B cell (primary cell): ENCODE measurements at regions not wholly inside any gene's neighbourhood (a gene's known extent, or its start where the extent isn't known, plus 50 kb on each side); places are given as distances from the start of the nearest gene placed in this dataset.

ENCODE experiments used
- ATAC-seq: fragments of 200-7000 bp; cut with Tn5 transposase; one replicate; pipeline ENCODE4 v1.10.0; 2021; ENCODE audit warnings: low read depth, mild to moderate bottlenecking, moderate number of reproducible peaks, moderate library complexity
- CTCF ChIA-PET: fragments of 350-600 bp; sonication (Branson Sonifier 250); formaldehyde crosslinking; loops from one replicate; lab custom pipeline; 2021; ENCODE audit warnings: antibody characterized with exemption, inconsistent platforms; lab: Charles Lee
- POLR2A ChIA-PET: fragments of 350-600 bp; sonication (Branson Sonifier 250); formaldehyde crosslinking; loops from one replicate; lab custom pipeline; 2021; ENCODE audit warnings: antibody characterized with exemption; lab: Charles Lee
- DNase-seq: peaks from one replicate; pipeline ENCODE4 v3.0.0; 2013
- H2AFZ ChIP-seq: 2 replicates; pipeline ENCODE4 v1.6.1; 2012; ENCODE audit warnings: mild to moderate bottlenecking, low read depth, low read length; ENCODE audit not compliant: insufficient read depth, poor library complexity, severe bottlenecking
- H3K27ac ChIP-seq, 2 donors: 1 replicate in 1 of 2; 2 replicates in 1 of 2; pipeline ENCODE4 v1.5.1; 2012 to 2013; ENCODE audit warnings: low read length in 2 of 2, mild to moderate bottlenecking in 2 of 2, moderate library complexity in 1 of 2
- H3K27me3 ChIP-seq, 4 experiments: fragments of 200-600 bp in 1 of 4; sonication (generic) in 1 of 4; replicated peaks in 1 of 4; 1 replicate in 2 of 4; 2 replicates in 2 of 4; pipeline versions ENCODE4 v1.6.1 to v1.7.0; 2013 to 2016; ENCODE audit warnings: low read length in 3 of 4, mild to moderate bottlenecking in 2 of 4, mixed read lengths in 1 of 4, moderate library complexity in 1 of 4; ENCODE audit not compliant: insufficient read depth in 4 of 4, control insufficient read depth in 3 of 4; ENCODE audit errors: control extremely low read depth in 1 of 4
- H3K36me3 ChIP-seq, 2 experiments: replicated peaks in 1 of 2; 1 replicate in 1 of 2; 2 replicates in 1 of 2; pipeline versions ENCODE4 v1.6.1 to v1.7.1; 2013; ENCODE audit warnings: low read length in 1 of 2; ENCODE audit not compliant: insufficient read depth in 2 of 2, control insufficient read depth in 1 of 2; ENCODE audit errors: control extremely low read depth in 1 of 2, extremely low read depth in 1 of 2
- H3K4me1 ChIP-seq, 2 donors: fragments of 200-600 bp in 1 of 2; sonication (generic) in 1 of 2; 1 replicate in 1 of 2; 2 replicates in 1 of 2; pipeline versions ENCODE4 v1.5.1 to v1.6.1; 2013 to 2017; ENCODE audit warnings: low read length in 2 of 2; ENCODE audit not compliant: control insufficient read depth in 2 of 2, insufficient read depth in 2 of 2
- H3K4me2 ChIP-seq: replicated peaks from 2 replicates; pipeline ENCODE3; 2012; ENCODE audit warnings: mild to moderate bottlenecking, low read depth, low read length; ENCODE audit not compliant: poor library complexity, severe bottlenecking
- H3K4me3 ChIP-seq, 5 experiments: fragments of 200-600 bp in 1 of 5; sonication (generic) in 1 of 5; 1 replicate in 3 of 5; 2 replicates in 2 of 5; pipeline versions ENCODE4 v1.5.1 to v1.7.0; 2011 to 2016; ENCODE audit warnings: low read length in 4 of 5, mild to moderate bottlenecking in 4 of 5, low read depth in 2 of 5, control low read depth in 1 of 5, moderate library complexity in 1 of 5; ENCODE audit not compliant: insufficient read depth in 1 of 5; ENCODE audit errors: control extremely low read depth in 1 of 5, extremely low read depth in 1 of 5
- H3K79me2 ChIP-seq: fragments of 200-600 bp; sonication (generic); one replicate; pipeline ENCODE4 v1.6.0; 2016; ENCODE audit warnings: low read length; ENCODE audit not compliant: control insufficient read depth, insufficient read depth
- H3K9ac ChIP-seq: fragments of 200-600 bp; sonication (generic); 2 replicates; pipeline ENCODE4 v1.6.1; 2017; ENCODE audit warnings: mild to moderate bottlenecking, low read length, moderate library complexity
- H3K9me3 ChIP-seq, 3 donors: one replicate each; pipeline versions ENCODE4 v1.6.1 to v1.7.1; 2013; ENCODE audit warnings: low read length in 2 of 3; ENCODE audit not compliant: control insufficient read depth in 2 of 3, insufficient read depth in 1 of 3; ENCODE audit errors: control extremely low read depth in 1 of 3
- H4K20me1 ChIP-seq: 2 replicates; pipeline ENCODE4 v1.6.0; 2012; ENCODE audit warnings: mild to moderate bottlenecking, low read length; ENCODE audit not compliant: insufficient read depth, control insufficient read depth, poor library complexity, severe bottlenecking
- H3K27ac Mint-ChIP-seq: one replicate; pipeline ENCODE4 v1.8.0; 2021; ENCODE audit warnings: mixed read lengths
- H3K27me3 Mint-ChIP-seq: one replicate; pipeline ENCODE4 v1.8.0; 2021; ENCODE audit warnings: mixed read lengths
- H3K4me1 Mint-ChIP-seq: one replicate; pipeline ENCODE4 v1.8.0; 2021; ENCODE audit warnings: mixed read lengths
- H3K4me3 Mint-ChIP-seq: one replicate; pipeline ENCODE4 v1.8.0; 2021; ENCODE audit warnings: mixed read lengths
- H3K9me3 Mint-ChIP-seq: one replicate; pipeline ENCODE4 v1.8.0; 2022; ENCODE audit warnings: mixed read lengths; ENCODE audit not compliant: insufficient read depth
- EZH2 ChIP-seq: IDR thresholded peaks from 2 replicates; pipeline ENCODE4 v1.6.1; 2012; ENCODE audit warnings: borderline replicate concordance, low read depth, mild to moderate bottlenecking, moderate library complexity, low read length; ENCODE audit not compliant: insufficient read depth, poor library complexity, severe bottlenecking
- WGBS: methylation state at CpG from one replicate; pipeline ENCODE4 v1.1.5; 2013; ENCODE audit warnings: missing lambda C conversion rate; ENCODE audit not compliant: insufficient coverage; 5-methylcytosine and 5-hydroxymethylcytosine counted together
- intact Hi-C: fragments of 100-400 bp; cut with micrococcal nuclease; formaldehyde crosslinking; loops from one replicate; pipeline ENCODE4 v1.10.0; 2022
- TF ChIP-seq, protein P1 (sequence below): fragments of 200-600 bp; IDR thresholded peaks from one replicate; pipeline ENCODE4 v1.8.0; 2022; ENCODE audit warnings: antibody characterized with exemption, mild to moderate bottlenecking

DNA sequence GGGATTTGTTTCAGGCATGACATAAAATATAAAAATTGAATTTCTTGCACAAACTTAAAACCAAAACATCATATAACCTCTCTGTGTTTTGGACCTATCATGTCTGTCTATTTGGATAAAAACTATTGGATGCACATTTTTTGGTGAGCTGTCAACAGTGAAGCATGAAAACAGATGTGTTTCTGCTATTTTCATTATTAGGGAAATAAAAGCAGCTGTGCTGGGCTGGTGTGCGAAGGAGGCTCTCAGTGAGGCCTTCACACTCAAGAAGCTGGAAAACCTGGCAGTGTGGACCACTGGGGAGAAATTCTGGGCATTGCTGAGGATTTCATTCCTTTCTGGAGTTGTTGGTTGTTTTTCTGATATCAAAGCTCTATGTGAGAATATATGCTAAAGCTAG, 395.3 kb downstream of the GJA1 start:
- no peak overlapping the region for H3K27ac Mint-ChIP-seq
- 83% methylated on average over 1 of the region's 1 CpG for WGBS
- CTCF ChIA-PET = no interaction called here

DNA sequence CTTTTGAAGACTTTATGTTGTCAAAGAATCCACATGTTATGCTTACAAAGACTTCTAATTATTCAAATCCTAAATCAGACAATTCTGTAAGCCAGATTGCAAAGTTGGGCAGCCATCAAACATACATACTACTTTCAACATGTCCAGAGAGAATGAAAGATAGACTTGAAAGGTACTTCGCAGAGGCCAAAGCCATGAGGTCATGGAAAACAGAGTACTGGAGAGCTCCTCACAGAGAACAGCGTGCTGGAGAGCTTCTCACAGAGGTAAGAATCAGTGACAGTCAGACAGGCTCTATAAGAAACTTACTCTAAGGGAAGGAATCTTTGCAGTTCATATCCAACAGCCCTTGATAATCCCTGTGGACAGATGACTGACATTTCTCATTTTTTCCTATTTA, 400.2 kb downstream of the GJA1 start:
- no peak overlapping the region for H3K4me2 ChIP-seq
- TF ChIP-seq, protein P1, sequence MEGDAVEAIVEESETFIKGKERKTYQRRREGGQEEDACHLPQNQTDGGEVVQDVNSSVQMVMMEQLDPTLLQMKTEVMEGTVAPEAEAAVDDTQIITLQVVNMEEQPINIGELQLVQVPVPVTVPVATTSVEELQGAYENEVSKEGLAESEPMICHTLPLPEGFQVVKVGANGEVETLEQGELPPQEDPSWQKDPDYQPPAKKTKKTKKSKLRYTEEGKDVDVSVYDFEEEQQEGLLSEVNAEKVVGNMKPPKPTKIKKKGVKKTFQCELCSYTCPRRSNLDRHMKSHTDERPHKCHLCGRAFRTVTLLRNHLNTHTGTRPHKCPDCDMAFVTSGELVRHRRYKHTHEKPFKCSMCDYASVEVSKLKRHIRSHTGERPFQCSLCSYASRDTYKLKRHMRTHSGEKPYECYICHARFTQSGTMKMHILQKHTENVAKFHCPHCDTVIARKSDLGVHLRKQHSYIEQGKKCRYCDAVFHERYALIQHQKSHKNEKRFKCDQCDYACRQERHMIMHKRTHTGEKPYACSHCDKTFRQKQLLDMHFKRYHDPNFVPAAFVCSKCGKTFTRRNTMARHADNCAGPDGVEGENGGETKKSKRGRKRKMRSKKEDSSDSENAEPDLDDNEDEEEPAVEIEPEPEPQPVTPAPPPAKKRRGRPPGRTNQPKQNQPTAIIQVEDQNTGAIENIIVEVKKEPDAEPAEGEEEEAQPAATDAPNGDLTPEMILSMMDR = no peak
- no peak for TF ChIP-seq EZH2
- H3K9ac ChIP-seq = no peak overlapping the region
- DNase-seq = no peak
- no peaks in the 10 kb centered on the region for H3K79me2 ChIP-seq
- H3K4me3 ChIP-seq = no peak overlapping the region
- no peaks in the 10 kb centered on the region for H4K20me1 ChIP-seq
- H3K4me3 Mint-ChIP-seq = no peak overlapping the region
- no peaks in the 10 kb centered on the region for H3K9me3 Mint-ChIP-seq
- H3K27ac Mint-ChIP-seq = no peak overlapping the region
- H3K27ac ChIP-seq = no peak overlapping the region
- ChIA-PET POLR2A (no interaction called here), CTCF (no interaction called here)
- no peaks in the 10 kb centered on the region for H3K27me3 Mint-ChIP-seq
- H2AFZ ChIP-seq = no peak overlapping the region
- intact Hi-C loops = no loop called here
- no peaks in the 10 kb centered on the region for H3K36me3 ChIP-seq
- no peaks in the 10 kb centered on the region for H3K9me3 ChIP-seq
- H3K27me3 ChIP-seq = no peaks in the 10 kb centered on the region
- no peaks in the 10 kb centered on the region for H3K4me1 Mint-ChIP-seq
- no peaks in the 10 kb centered on the region for H3K4me1 ChIP-seq
- WGBS = 92% methylated on average over 2 of the region's 2 CpGs
- no peak for ATAC-seq

More for the DNA sequence above, 395.3 kb downstream of the GJA1 start:
- Histone ChIP-seq H4K20me1 (no peaks in the 10 kb centered on the region), H3K79me2 (no peaks in the 10 kb centered on the region), H3K36me3 (no peaks in the 10 kb centered on the region), H3K9ac (no peak overlapping the region), H3K9me3 (no peaks in the 10 kb centered on the region), H3K27ac (no peak overlapping the region), H3K4me1 (no peaks in the 10 kb centered on the region), H3K27me3 (no peaks in the 10 kb centered on the region), H2AFZ (no peak overlapping the region), H3K4me3 (no peak overlapping the region), H3K4me2 (no peak overlapping the region)
- POLR2A ChIA-PET = no interaction called here
- no peaks in the 10 kb centered on the region for H3K4me1 Mint-ChIP-seq
- intact Hi-C loops = no loop called here
- TF ChIP-seq, protein P1 = no peak
- no peak for TF ChIP-seq EZH2
- no peak overlapping the region for H3K4me3 Mint-ChIP-seq
- H3K27me3 Mint-ChIP-seq = no peaks in the 10 kb centered on the region
- ATAC-seq (no peak), DNase-seq (no peak)
- no peaks in the 10 kb centered on the region for H3K9me3 Mint-ChIP-seq
